ENCODE measurements at regions not wholly inside any gene's neighbourhood (a gene's known extent, or its start where the extent isn't known, plus 50 kb on each side); places are given as distances from the start of the nearest gene placed in this dataset.

DNA sequence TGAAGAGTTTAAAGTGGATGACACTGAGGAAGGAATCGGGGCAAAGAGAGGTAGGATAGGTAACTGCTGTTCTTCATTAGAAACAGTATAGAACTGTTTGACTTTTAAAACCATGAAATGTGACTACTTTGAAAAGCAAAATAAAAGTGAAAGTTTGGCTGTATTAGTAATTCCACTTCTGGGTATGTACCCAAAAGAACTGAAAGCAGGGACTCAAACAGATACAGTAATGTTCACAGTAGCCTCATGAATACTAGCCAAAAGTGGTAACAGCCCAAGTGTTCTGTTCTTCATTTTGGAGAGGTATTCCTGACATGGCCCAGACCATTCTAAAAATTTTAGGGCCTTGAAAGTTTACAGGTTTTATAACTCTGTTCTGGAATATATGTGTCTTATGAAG, 1055.4 kb downstream of the TBL1XR1 start:
- no peak for TF ChIP-seq POLR2A (IDR thresholded peaks at IDR 0.05)
- TF ChIP-seq, protein P1, sequence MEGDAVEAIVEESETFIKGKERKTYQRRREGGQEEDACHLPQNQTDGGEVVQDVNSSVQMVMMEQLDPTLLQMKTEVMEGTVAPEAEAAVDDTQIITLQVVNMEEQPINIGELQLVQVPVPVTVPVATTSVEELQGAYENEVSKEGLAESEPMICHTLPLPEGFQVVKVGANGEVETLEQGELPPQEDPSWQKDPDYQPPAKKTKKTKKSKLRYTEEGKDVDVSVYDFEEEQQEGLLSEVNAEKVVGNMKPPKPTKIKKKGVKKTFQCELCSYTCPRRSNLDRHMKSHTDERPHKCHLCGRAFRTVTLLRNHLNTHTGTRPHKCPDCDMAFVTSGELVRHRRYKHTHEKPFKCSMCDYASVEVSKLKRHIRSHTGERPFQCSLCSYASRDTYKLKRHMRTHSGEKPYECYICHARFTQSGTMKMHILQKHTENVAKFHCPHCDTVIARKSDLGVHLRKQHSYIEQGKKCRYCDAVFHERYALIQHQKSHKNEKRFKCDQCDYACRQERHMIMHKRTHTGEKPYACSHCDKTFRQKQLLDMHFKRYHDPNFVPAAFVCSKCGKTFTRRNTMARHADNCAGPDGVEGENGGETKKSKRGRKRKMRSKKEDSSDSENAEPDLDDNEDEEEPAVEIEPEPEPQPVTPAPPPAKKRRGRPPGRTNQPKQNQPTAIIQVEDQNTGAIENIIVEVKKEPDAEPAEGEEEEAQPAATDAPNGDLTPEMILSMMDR (IDR thresholded peaks at IDR 0.05 in 4 of 5, conservative IDR thresholded peaks at IDR 0.05 in 1 of 5): no peak

Measured in gastrocnemius medialis (tissue), 4 donors.